Raji (cell line): ENCODE measurements at regions not wholly inside any gene's neighbourhood (a gene's known extent, or its start where the extent isn't known, plus 50 kb on each side); places are given as distances from the start of the nearest gene placed in this dataset.

Experiments used
- POLR2A ChIP-seq: IDR thresholded peaks from 2 replicates; pipeline ENCODE4 v1.6.1; 2011; ENCODE audit warnings: low read depth, low read length, control low read depth; ENCODE audit not compliant: insufficient read depth

- no peak for TF ChIP-seq POLR2A
Observed at GRCh38 chr2:120955427-120955826, 219.8 kb downstream of the GLI2 start.

DNA sequence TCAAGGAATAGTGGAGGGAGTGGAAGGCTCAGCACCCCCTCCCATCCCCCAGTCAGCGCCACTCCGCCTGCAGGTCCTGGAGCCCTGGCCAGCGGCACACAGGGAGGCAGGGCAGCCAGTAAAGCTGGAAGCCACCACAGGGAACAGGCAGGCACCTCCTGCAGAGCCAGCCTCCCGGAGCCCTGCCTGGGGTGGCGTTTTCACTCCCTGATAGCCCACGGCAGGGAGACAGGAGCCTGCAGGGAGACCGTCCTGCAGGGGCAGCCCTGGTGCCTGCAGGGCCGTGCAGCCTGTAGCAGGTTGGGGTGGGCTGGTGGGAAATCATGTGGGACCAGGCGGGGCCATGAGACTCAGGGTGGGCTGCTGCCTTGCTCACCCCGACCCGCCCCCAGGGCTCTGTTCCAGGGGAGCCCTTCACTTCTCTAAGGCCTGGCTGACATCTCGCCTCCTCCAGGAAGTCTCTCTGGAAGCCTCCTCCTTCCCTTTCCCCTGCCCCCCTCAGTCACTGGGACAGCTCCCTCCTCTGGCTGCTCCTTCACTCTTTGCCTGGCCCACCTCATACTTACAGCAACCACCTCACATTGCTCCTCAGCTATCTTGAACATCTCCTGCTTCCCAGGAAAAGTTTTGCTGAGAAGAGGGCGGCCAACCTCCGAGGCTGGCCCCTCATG is 221.0 kb downstream of the GLI2 start:
- TF ChIP-seq POLR2A: no peak

DNA sequence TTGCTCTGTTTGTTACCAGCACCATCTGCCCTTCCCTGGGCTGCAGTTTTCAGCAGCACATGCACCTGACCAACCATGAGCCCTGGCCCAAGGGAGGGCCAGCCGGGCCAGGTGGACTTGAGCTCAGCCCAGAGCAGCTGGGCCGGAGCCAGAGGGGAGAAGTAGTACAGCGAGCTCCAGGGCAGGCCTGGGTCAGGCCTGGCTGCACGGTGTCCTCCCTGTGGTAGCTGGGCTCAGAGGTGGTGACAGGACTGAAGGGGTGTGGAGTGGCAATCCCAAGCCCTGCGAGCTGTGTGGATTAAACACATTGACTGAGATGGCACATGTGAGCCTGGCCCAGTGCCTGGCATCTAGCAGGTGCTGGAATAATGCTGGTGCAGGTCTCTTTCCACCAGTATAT is 222.2 kb downstream of the GLI2 start:
- no peak for TF ChIP-seq POLR2A

DNA sequence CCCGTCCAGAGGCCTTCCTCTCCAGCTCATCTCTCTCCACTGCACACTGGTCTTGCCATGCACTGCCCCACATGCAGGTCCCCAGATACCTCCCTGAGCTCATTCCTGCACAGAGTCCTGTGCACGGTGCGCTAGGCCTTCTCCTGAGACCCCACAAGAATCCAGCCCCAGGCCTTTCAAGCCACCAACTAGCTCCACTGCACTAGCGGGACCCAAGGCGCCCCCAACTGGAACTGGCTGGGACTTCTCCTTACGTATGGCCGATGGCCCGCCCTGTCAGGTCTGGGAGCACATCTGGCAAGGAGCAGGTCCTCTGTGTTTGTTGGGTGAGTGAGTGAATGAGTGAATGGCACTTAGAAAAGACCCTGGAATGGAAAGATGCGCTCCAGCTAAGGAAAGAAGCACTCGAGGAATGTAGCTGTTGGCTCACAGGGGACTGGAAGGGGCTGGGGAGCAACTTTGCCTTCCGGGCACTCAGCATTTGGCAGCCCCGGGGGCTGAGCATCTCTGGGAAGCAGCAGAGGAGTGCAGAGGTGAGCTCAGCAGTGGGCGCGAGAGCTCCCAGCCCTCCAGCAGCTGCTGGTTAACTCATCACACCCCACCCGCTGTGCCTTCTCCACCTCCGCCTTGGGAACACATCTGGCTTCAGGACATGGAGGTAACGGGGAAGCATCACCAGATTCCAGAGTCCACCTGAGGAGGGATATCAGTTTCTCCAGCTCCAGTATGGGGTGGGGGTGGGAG is 223.1 kb downstream of the GLI2 start:
- TF ChIP-seq POLR2A: no peak

GRCh38 chr2:120959426-120959825 is 223.8 kb downstream of the GLI2 start:
- TF ChIP-seq POLR2A: no peak

DNA sequence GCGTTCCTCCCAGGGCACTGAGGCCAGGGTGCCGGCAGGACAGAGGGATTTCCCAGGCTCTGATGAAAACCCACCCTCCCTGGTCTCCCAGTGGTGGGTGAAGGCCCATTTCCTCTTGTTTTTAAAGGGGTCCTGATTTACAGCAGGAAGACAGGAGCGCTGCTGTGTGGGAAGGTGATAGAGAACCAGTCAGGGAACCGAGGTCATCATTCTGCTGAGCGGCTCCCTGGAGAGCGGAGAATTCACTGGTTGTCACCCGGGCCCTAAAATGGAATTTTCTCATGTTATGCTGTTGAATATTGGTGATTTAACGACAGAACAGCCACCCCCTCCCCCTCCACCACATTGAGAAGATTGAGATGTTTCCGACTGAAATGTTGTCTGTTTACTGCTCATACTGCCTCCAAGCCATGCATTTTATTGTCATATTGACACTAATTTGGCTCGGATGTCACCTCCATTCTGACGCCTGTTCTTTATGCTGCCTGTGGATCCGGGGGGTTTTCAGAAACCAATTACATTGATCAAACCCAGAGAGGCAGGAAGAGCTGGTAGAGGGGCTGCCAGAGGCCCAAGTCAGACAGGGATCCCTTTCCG is 225.2 kb downstream of the GLI2 start:
- TF ChIP-seq POLR2A: no peak

- TF ChIP-seq POLR2A: no peak
Observed at GRCh38 chr2:120961396-120961795, 225.7 kb downstream of the GLI2 start.

- TF ChIP-seq POLR2A: no peak
Observed at GRCh38 chr2:120963997-120964705, 228.5 kb downstream of the GLI2 start.

DNA sequence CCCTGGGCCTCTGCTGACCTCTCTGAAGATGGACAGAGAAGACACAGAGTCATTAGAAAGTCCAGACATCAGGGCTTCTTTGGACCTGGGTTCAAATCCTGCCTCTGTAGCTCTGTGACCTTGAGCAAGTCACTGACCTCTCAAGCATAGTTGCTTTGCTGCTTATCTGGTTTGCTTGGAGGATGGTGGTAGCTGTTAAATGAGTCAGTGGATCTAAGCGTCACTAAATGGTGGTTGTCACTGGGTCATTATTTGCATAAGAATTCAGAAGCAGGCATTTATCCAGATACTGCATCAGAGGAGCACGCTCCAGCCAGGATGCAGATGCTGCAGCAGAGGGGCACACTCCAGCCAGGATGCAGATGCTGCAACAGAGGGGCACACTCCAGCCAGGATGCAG is 229.2 kb downstream of the GLI2 start:
- no peak for TF ChIP-seq POLR2A

DNA sequence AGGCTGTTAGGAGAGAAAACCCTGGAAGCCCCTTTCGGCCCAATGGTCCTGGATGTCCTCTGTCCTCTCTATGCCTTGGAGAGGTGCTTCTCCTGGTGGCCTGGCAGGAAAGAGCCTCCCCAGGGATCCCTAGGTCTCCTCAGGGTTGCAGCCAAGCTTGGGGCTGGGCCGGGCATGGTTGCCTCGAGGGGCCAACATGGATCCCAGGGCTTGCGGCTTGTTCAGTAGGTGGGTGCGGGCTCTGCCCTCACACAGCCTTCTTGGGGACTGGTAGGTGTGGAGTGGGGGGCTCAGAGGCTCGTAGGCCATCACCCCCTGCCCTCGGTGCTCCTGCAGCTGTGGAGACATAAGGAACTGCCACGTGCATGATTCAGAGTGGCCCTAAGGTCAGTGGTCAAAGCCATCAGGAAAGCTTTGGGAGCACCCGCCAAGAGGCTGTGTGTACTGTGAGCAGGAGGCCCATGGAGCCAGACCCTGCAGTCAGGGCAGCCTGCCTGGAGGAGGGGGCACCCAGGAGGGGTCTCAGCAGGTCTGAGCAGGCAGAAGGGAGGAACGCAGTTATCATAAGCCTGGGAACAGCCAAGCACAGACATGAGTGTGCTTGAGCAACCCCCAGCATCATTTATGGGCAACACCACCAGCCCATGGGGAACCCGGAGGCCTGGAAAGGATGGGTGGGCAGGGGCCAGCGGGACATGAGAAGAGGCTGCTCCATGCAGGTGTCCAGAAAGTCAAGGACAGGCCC is 231.0 kb downstream of the GLI2 start:
- TF ChIP-seq POLR2A: no peak

DNA sequence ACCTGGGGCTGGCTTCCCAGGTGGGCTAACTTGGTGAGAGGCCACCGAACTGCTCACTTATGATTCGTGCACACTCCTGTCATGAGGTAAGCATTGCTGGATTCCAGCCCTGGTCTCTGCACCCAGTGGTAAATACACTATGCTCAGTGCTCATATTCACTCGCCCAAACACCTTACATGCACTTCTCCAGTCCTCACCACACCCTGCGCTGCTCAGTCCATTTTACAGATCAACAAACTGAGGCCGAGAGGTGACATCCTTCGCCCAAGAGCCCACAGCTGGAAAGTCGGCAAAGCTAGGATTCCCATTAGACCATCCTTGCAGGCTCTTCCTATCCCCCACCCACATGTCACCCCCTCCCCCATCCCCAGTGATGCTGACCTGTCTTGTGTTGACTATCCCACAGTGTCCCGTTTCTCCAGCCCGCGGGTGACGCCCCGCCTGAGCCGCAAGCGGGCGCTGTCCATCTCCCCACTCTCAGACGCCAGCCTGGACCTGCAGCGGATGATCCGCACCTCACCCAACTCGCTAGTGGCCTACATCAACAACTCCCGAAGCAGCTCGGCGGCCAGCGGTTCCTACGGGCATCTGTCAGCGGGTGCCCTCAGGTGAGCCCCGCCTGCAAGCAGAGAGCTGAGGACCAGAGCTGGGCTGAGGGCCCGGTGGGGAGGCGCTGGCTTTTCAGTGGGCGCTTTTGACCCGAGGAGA is 232.8 kb downstream of the GLI2 start:
- TF ChIP-seq POLR2A: no peak

DNA sequence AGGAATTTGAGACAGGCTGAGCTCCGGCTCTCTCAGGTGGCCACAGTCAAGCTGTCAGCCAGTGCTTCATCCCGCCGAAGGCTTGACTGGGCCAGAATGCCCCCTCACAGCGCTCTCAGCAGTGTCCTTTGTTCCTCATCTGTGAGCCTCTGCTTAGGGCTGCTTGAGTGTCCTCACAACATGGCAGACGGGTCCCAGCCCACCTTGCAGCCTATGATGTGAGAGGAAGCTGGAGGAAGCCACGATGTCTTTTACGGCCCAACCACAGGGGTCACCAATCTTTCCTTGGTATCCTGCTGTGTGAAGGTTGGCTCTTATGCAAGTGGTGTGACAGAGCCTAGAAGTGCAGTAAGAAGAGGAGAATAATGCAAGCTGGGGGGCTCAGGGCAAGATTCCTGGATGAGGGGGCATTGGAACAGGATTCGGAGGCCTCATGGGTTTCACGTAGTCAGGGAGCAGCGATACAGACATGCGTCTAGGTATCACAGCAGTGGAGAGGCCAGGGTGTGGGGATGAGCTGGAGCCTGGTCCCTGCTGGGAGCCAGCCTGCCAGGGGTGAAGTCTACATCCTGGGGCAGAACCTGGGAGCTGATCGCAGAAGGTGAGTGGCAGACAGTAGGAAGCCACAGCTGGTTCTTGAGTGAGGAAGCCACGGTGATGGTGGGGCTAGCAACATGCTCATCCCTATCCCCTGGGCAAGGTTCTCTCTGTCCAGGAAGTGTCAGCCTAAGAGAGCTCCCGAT is 234.1 kb downstream of the GLI2 start:
- TF ChIP-seq POLR2A: no peak

DNA sequence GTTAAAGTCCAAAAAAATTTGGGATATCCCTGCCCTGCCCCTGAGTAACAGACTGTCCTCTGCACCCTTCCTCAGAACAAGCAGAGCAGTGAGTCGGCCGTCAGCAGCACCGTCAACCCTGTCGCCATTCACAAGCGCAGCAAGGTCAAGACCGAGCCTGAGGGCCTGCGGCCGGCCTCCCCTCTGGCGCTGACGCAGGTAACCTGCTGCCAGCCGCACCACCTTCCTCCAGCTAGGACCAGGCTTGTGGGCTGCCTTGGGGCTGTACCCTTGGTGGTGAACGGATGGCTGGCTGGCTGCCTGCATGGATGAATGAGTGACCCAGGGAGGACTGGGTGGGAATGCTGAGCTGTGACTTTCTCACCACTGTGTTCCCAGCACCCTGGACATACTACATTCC is 236.2 kb downstream of the GLI2 start:
- no peak for TF ChIP-seq POLR2A

DNA sequence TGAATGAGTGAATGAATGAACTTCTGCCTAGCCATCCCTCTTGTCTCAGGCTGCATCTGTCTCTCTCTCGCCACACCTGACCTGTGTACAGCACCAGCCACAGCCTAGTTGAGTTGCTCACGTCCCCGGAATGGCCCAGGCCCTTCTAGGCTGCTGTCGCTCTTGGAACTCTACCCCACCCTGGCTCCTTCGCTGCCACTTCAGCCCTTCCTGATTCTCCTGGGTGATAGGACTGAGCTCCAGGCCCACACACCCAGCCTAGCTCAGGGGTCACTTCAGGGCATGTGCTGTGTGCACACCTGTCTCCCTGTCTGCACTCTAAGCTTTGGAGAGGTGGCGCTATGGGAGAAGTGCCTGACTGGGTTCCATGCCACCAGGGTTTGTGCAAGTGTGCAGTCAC is 236.6 kb downstream of the GLI2 start:
- no peak for TF ChIP-seq POLR2A
